ENCODE measurements at regions not wholly inside any gene's neighbourhood (a gene's known extent, or its start where the extent isn't known, plus 50 kb on each side); places are given as distances from the start of the nearest gene placed in this dataset.
"Not testable (repeated sequence)": the region's sequence is repeated elsewhere in the genome, so short reads cannot be mapped to it uniquely, and the experiment has no call there.

DNA sequence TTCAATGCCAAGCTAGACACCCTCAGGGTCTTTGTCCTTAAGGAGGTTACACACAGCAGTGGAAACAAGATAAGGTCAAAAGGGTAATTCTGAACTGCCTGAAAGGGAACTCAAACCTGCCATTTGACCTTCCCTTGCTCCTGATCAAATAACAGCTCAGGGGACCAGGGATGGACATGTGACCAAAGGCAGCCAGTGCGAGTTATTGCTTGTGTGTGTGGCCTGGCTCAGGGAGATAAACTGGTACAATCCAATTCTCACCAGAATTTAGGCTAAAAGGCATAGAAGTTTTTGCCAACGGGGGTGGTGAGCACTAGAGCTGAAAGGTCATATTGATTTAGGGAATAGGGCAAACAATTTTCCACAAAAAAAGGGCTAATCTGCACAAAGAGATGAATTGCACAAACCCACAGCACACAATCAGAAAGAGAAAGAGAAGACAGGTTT, 349.9 kb upstream of the AUTS2 start:
- not testable (repeated sequence) for DNase-seq (ENCODE audit: low read depth)

DNA sequence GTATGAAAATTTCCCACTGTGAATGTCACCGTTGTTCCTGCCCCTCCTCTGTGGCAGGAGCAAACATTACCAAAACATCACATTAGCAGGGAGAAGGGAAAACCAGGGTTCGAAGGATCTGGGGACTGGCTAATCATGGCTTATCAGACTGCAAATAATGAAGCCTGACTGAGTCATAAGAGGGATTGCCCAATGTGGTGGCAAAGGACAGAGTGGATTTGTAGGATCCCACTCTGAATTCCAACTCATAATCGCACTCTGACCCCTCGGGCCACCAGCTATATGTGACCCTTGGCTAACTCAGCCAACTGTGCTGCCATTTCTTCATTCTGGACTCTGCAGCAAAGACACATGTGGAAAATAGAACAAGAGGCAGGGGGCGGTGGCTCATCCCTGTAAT, 347.3 kb upstream of the AUTS2 start:
- no peak for DNase-seq (ENCODE audit: low read depth)

DNA sequence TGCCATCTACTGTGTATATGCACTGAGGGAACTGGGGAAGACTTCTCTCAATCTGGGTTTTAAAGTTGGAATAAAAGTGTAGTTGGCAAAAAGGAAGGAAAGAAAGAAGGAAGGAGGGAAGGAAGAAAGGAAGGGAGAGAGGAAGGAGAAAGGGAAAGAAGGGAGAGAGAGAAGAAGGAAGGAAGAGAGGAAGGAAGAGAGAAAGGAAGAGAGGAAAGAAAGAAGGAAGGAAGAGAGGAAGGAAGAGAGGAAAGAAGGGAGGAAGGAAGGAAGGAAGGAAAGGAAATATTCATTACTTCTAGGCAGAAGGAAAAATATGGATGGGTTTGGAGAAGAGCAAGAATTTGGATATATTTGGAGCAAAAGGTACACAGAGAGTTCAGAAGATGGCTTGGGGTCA, 343.6 kb upstream of the AUTS2 start:
- no peak for DNase-seq (ENCODE audit: low read depth)

DNA sequence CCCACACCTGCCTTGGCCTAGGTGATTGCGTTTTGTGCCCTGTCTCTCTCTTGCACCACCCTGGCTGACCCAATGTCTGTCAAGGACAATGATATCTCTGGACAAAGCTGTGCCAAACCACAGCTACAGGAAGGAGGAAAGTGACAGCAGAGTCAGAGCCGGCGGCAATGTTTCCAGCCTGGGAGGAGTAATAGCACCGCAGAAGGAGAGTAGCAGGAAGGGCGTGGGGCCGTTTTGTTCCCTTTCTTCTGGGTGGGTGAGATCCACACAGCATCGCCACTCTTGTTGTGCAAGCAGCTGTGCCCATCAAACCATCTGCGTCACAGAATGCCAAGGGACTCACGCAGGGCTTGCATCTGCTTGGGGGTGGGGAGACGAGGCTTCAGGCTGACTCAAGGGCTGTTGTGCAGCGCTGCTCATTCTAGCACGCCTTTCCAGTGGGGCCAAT, 341.6 kb upstream of the AUTS2 start:
- no peak for DNase-seq (ENCODE audit: low read depth)

DNA sequence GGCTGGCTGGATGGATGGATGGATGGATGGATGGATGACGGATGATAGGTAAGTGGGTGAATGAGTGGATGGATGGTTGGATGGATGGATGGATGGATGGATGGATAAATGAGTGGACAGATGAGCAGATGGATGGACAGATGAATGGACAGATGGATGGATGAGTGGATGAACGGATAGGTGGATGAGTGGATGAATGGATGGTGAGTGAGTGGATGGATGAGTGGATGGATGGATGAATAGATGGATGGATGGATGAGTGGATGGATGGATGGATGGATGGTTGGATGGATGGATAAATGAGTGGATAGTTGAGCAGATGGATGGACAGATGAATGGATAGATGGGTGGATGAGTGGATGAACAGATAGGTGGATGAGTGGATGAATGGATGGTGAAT, 340.7 kb upstream of the AUTS2 start:
- DNase-seq (ENCODE audit: low read depth): no peak

DNA sequence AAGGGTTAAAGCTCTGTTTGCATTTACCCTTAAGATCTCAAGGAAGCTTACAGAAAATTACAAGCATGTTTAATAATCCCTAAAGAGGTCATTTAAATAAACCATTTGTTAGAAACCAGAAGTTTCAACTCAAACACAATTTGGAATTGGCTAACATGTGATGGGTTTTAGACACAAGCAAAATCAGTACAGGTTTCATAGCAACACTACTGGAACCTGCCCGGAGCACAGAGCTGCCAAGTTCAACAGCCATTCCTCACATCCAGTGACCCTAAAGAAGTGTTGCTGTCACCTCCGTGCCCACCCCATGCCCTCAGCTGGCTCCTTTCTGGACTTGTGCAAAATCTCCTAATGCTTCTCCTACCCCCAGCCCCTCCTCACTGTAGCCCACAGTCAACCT, 338.8 kb upstream of the AUTS2 start:
- no peak for DNase-seq (ENCODE audit: low read depth)

DNA sequence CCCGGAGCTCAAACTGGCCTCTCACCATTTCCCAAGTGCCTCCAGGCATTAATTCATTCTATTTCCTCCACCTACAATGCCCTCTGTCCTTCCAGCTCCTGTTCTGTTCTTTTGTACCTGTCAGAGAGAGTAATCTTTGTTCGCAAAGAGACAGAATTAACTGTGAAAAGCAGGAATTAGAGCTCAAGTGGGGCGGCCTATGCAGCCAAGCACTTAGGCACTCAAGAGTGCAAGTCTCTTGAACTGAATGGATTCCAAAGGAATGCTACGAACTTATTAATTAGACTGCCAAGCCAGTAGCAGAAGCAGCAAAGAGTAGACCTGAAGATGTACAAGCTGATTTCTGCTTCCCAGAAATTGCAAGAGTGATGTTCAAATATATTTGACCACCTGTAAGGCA, 338.3 kb upstream of the AUTS2 start:
- DNase-seq (ENCODE audit: low read depth): no peak

DNA sequence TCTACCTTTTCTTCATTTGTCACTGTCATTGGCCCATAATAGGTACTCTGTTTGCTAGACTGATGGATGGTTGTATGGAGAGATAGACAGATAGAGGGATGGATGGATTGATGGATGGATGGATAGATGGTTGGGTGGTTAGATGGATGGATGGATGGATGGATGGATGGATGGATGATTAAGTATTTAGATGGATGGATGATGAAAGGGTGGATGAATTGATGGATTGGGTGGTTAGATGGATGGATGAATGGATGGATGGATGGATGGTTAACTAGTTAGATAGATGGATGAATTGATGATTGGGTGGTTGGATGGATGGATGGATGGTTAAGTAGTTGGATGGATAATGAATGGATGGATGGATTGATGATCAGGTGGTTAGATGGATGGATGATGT, 334.7 kb upstream of the AUTS2 start:
- no peak for DNase-seq (ENCODE audit: low read depth)

DNA sequence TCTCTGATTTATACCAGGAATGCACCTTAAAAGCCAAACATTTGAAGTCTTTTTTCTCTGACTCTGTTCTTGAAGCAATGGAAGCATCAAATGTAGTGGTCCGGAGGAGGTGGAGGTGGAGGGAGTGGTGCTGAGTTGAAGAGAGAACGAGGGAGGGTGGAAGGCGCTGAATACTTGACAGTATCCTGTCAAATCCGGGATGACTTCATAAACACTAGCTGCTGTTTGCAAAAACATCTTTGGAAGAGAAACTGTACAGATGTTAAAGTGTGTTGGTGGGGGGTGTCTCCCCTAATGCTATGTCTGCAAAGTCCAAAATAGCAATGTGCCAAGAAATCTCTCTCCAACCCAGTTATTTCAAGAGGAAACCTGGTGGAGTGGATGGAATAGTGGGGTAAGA, 328.5 kb upstream of the AUTS2 start:
- no peak for DNase-seq (ENCODE audit: low read depth)

DNA sequence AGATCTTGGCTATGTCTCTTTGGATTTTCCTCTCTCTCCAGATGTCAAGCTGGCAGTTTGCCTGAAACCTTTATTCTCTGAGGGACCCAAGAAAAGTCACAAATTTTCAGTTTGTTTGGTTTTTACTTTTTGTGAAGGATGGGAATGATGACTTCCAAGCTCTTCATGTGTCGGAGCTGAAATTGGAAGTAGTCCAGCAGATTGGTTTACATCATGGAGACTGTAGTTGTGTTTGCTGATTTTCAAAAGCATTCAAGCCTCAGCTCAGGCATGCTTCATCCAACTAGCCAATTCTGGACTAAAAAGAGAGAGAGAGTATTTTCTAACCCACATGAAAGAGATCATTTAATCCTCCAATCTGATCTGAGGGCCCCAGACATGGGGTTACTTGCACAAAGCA, 326.2 kb upstream of the AUTS2 start:
- DNase-seq (ENCODE audit: low read depth): no peak

DNA sequence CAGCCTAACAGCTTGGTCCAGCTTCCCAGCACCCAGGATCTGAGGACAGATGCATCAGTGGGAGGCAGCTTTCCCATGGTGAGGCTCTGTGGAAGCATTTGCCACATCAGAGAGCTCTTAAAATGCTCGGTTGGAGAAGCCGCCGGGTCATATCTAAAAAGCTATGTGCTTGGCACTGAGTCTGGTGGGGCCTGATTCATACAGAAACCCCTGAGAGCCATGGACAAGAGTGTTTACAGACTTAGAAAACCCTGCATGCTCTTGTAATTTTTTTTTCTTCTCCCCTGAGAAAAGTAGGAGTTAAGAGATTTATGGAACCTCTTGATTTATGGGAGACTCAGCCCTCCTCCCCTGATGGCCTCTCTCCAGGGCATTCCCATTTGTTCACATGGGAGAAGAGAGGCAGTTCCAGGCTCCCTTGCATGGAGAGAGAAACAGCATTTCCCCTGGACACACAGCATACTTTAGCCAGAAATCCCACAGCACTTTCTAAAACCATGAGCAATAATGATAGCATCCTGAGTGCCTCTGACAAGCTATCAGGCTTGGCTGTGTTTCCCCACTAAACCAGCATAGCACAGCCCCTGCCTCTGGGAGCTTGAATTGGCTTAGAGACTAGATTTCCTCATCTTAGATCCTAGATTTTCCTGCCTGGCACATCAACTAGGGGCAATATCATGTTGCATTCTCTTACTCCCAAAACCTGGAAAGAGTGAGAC, 322.1 kb upstream of the AUTS2 start:
- no peak for DNase-seq (ENCODE audit: low read depth)

DNA sequence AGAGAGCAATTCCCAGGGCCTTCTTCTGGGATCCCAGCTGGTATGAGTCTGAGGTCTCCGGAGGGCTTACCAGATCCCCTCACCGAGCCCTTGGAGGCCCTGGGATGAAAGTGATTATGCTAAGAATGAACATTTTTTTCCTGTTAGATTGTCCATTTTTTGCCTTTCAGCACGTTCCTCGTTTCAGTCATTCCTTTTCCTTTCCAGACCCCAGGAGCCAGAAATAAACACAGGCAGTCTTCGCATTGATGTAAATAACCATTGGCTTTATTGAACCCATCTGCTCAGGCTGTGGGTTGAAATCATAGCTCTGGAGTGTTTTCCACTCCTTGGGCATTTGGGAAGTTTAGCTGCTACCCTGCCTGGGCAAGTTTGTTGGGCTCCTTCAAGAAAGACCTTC, 320.9 kb upstream of the AUTS2 start:
- no peak for DNase-seq (ENCODE audit: low read depth)

DNA sequence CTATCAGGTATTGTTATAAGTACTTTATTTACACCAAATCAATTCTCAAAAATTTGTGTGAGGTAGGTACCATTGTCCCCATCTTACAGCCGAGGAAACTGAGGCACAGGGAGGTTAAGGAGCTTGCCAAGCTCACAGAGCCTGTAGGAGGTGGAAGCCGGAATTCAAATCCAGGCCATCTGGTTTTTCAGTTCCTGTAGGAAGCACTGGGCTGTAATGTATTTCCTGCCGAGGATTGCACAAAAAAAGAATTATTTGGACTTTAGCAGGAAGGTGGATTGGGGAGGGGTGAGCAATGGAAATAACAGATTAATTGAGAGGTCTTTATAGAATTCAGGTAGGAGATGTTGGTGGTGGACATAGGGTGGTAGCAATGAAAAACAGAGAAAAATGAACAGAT, 315.3 kb upstream of the AUTS2 start:
- DNase-seq (ENCODE audit: low read depth): no peak

DNA sequence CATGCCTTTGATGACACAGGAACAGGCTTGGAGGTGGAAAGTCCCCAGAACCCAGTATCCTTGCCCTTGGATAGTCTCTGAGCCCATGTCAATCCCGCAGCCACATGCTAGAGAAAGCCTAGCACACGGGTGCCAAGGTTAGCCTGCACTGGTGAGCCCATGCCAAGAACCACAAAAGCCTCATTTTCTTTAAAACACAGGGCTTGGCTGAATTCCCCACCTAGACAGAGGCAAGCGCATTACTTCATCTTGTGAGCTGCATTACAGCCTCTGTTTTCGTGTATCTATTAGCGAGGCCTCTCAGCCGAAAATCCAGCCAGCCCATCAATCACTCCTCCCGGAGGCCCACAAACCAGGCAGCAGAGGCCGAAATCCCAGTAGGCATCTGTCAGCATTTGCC, 314.9 kb upstream of the AUTS2 start:
- DNase-seq (ENCODE audit: low read depth): no peak

DNA sequence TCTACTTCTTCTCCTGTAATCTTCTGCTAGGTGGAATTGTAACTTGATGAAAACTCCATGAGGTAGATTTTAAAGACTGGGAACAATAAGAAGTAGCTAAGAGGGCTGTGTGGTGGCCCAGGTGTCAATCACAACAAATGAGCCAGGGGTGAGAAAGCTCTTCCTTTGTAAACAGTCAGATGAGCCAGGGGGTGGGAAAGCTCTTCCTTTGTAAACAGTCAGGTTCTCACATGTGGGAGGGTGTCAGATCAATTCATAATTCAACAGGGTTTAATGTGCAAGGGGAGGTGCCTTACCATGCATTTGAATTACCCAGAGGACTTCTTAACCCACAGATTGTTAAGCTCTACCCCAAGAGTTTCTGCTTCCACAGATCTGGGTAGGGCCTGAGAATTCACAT, 312.4 kb upstream of the AUTS2 start:
- no peak for DNase-seq (ENCODE audit: low read depth)

DNA sequence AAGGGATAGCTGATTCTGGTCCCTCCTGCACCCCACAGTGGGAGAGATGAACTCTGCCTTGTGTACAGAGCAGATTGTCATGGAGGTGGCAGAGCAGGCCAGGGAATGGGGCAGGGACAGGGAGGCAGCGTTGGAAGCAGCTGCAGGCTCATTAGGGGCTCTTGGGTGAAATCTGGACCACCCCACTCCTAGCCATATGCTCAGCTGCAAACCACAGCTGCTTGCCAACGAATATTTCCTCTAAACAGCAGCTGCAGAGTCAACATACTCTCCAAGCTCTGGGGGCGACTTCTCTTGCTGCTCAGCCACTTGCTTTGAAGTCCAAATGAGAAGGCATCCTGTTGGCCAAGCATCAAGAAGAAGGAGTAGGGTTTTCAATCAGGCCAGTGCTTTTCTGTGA, 302.3 kb upstream of the AUTS2 start:
- no peak for DNase-seq (ENCODE audit: low read depth)

DNA sequence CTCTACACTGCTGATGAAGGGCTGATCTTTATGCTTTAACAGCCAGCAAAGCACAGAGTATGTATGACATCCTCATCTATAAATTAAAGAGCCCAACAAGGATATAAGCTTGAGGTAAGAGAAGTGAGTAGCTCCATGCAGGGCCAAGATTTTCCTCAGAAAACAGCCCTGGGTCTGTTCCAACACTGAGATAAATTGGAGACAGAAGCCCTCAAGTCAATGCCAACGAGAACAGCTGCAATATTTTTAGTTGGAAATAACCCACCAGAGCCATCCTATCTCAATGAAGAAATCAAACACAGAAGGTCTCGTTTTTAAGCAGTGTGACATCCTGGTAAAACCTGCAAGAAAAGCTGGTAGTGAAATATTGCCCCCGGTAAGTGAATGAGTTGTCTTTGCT, 297.0 kb upstream of the AUTS2 start:
- no peak for DNase-seq (ENCODE audit: low read depth)

DNA sequence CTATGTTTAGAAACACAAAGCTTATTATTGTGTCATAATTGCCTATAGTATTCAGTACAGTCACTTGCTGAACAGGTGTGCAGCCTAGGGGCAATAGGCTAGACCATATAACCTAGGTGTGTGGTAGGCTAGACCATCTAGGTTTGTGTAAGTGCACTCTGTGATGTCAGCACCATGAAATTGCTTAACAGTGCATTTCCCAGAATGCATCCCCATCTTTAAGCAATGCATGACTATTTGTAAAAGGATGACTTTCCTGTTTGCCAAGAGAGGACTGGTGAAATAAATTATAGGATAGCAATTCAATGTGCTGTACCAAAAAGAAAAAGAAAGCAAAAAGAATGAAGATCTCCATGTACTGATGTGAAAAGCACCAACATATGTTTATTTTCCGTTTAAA, 288.7 kb upstream of the AUTS2 start:
- DNase-seq (ENCODE audit: low read depth): no peak

DNA sequence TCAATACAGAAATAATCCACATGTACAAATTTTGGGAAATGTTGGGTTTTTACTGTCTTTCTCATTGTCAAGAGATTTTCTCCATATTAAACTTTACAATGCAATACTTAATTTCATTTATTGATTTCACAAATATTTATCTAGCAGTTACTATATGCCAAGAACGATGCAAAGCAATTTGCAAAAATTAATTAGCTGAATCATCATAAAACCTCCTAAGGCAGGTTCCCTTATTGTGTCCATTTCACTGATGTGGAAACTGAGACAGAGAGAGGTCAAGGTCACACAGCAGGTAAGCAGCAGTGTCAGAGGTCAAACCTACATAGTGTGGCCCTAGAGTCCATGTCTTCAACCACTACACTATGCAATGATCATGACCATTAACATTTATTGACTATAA, 286.8 kb upstream of the AUTS2 start:
- DNase-seq (ENCODE audit: low read depth): no peak

DNA sequence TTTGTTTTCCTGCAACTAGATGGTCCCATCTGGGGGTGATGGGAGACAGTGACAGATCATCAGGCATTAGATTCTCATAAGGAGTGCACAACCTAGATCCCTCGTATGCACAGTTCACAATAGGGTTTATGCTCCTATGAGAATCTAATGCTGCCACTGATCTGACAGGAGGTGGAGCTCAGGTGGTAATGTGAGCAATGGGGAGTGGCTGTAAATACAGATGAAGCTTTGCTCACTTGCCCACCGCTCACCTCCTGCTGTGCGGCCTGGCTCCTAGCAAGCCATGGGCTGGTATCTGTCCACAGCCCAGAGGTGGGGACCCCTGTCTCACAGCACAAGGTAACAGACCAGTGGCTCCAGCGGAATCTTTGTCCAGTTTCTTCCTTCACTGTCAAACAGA, 284.4 kb upstream of the AUTS2 start:
- not testable (repeated sequence) for DNase-seq (ENCODE audit: low read depth)

DNA sequence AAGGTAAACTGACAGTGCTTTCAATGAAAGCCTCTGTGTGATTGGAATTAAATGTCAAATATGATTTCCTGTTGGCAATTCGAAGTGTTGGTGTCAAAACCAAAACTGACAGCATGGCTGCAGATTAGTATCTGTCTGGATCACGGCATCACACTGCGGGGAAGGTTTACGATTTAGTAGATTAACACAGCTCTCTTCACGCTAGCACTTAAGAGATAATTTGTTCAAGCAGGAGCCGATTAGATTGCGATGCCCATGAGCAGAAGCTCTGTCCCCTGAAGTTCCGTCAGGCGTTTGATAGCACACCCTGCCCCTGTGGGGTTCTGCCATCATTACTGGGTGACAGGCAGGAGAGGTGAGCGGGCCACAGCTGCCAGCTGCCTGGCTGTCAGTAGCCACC, 279.5 kb upstream of the AUTS2 start:
- DNase-seq (ENCODE audit: low read depth): no peak

DNA sequence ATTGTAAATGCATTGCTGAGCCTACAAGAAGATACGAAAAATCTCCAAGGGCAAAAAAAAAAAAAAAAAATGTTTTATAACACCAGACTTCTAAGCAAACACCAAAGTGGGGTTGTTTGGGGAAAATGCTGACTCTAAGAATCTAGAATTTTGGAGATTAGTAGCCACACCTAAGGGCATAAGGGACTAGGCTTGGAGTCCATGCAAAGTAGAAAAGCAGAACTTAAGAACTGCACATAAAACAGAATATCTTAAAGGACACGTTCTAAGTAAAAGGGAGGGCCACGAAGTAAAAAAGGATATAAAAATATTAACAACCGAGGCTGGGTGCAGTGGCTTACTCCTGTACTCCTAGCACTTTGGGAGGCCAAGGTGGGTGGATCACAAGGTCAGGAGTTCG, 269.8 kb upstream of the AUTS2 start:
- no peak for DNase-seq (ENCODE audit: low read depth)

DNA sequence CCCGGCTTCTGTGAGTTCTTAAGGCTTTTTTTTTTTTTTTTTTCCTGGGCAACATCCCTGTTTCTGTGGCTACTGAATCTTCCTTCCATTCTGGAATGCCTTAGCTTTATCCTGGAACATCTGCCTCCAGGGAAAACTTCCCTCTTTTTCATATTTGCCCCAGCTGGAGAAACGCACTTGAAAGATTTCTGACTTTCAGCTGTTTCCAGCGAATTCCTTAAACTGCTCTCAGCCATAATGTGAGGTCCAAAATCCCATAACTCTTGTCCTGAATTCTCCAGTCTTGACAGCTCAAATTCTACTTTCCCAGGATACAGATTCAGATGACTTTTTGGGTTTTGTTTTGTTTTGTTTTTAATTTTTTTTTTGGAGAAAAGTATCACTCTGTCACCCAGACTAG, 263.6 kb upstream of the AUTS2 start:
- no peak for DNase-seq (ENCODE audit: low read depth)

DNA sequence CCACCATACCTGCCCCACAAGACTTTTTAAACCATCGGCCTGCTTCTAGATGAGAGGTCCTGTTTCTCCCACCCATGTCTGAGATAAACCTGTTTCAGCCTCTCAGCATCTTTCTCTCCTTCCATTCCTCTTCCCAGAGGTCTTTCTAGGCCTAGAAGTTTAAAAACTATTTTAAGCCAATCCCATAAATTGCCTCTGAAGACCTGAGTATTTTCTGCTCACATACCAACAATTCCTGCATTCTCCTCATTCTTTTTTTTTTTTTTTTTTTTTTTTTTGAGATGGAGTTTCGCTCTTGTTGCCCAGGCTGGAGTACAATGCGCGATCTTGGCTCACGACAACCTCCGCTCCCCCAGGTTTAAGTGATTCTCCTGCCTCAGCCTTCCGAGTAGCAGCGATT, 262.9 kb upstream of the AUTS2 start:
- DNase-seq (ENCODE audit: low read depth): no peak

DNA sequence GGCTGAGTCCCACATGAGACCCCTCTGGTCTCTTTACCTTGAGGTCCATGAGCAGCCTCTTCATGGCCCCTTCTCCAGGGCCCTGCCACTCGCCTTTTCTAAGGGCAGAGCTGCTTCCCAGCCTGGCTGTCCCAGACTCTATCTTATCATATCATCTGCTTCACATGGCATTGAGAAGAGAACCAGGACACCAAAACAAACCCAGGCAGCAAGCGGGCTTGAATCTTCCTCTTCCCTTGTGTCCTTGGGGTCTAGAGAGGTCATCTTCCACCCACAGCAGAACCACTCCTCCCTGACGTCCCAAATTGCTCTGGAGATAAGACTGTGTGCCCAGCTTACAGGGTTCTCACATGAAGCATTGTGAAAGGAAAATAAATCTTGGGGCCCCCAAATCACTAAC, 261.3 kb upstream of the AUTS2 start:
- DNase-seq (ENCODE audit: low read depth): no peak
